NT2/D1 (cell line): ENCODE measurements at regions not wholly inside any gene's neighbourhood (a gene's known extent, or its start where the extent isn't known, plus 50 kb on each side); places are given as distances from the start of the nearest gene placed in this dataset.

Source experiments
- SUZ12 ChIP-seq: IDR thresholded peaks from 2 replicates; pipeline ENCODE4 v1.6.1; 2011; ENCODE audit not compliant: insufficient read length, insufficient read depth; ENCODE audit errors: extremely low read depth
- YY1 ChIP-seq: IDR thresholded peaks from 2 replicates; pipeline ENCODE4 v1.6.1; 2011; ENCODE audit not compliant: insufficient read length, insufficient read depth

GRCh38 chr22:48099251-48099650 lies 1336.8 kb downstream of the TBC1D22A start:
- TF ChIP-seq YY1 (no peak), SUZ12 (no peak)
